ENCODE measurements at regions not wholly inside any gene's neighbourhood (a gene's known extent, or its start where the extent isn't known, plus 50 kb on each side); places are given as distances from the start of the nearest gene placed in this dataset.
"Not testable (repeated sequence)": the region's sequence is repeated elsewhere in the genome, so short reads cannot be mapped to it uniquely, and the experiment has no call there.

DNA sequence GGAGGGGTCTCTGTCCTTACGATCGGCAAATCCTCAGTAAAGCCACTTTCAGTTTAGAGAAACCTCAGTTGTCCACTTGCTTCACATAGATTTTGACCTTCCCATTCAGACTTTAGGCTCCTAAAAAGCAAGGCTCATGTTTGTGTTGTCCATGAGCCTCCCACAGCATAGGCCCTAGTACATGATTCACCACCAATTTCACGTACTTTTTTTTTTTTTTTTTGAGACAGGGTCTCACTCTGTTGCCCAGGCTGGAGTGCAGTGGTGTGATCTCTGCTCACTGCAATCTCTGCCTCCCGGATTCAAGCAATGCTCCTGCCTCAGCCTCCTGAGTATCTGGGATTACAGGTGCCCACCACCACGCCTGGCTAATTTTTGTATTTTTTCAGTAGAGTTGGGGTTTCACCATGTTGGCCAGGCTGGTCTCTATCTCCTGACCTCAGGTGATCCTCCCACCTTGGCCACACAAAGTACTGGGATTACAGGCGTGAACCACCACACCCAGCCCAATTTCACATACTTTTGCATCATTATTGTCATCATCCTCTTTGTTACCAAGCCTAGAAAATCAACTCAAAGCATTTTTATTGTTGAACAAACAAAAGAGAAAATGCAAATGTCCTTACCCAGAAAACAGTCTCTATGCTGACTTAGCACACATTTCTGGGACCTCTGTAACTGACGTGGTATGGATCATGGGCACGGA, 83.8 kb downstream of the VCPKMT start:
- not testable (repeated sequence) for TF ChIP-seq POLR2AphosphoS5 (IDR thresholded peaks at IDR 0.05; ENCODE audit: insufficient read depth in 1 of 2, low read depth in 1 of 2); CTCF (IDR thresholded peaks at IDR 0.05); POLR2A (IDR thresholded peaks at IDR 0.05)

All from vagina (tissue), 2 donors.